Amniotic epithelial cell (primary cell): ENCODE measurements at regions not wholly inside any gene's neighbourhood (a gene's known extent, or its start where the extent isn't known, plus 50 kb on each side); places are given as distances from the start of the nearest gene placed in this dataset.
A peak's percentile ranks its signal among the peaks of the same experiment; 100 is the strongest.
"Not testable (repeated sequence)": the region's sequence is repeated elsewhere in the genome, so short reads cannot be mapped to it uniquely, and the experiment has no call there.

Experiments
- DNase-seq: peaks from one replicate; pipeline ENCODE4 v3.0.0-alpha.2; 2010; ENCODE audit warnings: low read depth

DNA sequence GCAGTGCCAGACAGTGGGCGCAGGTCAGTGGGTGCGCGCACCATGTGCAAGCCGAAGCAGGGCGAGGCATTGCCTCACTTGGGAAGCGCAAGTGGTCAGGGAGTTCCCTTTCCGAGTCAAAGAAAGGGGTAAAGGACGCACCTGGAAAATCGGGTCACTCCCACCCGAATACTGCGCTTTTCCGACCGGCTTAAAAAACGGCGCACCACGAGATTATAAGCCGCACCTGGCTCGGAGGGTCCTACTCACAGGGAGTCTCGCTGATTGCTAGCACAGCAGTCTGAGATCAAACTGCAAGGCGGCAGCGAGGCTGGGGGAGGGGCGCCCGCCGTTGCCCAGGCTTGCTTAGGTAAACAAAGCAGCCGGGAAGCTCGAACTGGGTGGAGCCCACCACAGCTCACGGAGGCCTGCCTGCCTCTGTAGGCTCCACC, 77.9 kb downstream of the NR4A2 start:
- DNase-seq: peak; percentile 4

DNA sequence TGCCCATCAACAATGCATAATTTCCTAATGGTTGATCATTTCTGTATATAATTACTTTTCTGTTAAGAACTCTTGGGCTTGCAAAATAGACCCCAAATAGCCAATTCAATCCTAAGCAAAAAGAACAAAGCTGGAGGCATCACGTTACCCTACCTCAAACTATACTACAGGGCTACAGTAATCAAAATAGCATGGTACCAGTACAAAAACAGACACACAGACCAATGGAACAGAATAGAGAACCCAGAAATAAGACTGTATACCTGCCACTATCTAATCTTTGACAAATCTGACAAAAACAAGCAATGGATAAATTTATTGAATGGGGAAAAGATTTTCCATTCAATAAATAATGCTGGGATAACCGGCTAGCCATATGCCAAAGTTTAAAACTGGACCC, 78.8 kb downstream of the NR4A2 start:
- no peak for DNase-seq

DNA sequence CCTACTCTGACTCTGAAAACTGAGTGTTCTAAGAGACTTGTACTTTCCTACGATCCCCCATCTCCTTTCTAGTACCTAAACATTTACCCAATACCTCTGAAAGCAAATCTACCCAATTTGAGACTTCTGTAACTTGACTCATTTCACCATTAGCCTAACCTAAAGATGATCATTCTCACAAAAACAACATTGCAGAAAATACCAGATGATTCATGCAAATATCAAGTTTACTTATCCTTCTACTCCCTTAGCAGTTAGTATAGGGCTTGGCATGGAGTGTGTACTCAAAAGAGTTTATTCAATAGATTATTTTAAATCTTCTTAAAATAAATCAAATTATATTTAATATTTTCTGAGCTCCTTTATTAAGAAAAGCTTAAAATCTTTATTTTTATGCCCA, 89.6 kb downstream of the NR4A2 start:
- DNase-seq: no peak

DNA sequence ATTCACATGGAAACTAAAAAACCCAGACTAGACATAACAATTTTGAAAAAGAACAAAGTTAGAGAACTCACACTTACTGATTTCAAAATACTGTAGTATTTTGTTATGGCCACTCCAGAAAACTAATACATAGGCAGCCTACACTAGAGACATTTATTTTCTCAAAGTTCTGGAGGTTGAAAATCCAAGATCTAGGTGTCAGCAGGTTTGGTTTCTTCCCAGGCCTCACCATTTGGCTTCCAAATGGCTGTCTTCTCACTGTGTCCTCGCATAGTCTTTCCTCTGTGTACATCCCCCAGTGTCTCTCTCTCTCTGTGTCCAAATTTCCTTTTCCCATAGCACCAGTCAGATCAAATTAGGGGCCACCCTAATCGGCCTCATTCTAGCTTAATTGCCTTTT, 95.0 kb downstream of the NR4A2 start:
- no peak for DNase-seq

DNA sequence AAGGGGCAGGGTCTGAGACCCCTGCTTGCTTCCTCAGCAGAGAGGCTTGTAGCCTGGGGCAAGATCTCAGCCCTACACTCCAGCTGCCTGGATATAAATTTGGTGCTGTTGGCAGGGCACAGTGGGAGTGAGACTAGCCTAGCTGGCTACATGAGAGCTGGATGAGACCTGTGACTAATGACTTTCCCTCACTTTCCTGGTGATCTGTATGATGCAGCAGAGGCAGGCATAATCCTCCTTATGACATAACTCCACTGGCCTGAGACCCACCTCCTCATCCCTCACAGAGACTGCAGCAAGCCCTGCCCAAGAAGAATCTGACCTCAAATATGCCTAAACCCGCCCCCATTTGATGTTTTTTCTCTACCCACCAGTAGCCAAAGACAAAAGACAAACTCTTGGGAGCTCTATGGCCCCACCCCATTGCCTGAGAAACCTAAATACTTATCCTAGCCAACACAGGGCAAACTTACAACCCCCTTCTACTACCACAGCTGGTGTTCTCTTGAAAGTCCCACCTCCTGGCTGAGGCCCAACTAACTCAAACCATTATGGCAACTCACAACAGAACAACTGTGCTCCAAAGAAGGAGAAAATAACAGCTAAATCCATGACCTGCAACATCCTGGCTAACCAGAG, 102.7 kb downstream of the NR4A2 start:
- DNase-seq: peak; percentile 37

DNA sequence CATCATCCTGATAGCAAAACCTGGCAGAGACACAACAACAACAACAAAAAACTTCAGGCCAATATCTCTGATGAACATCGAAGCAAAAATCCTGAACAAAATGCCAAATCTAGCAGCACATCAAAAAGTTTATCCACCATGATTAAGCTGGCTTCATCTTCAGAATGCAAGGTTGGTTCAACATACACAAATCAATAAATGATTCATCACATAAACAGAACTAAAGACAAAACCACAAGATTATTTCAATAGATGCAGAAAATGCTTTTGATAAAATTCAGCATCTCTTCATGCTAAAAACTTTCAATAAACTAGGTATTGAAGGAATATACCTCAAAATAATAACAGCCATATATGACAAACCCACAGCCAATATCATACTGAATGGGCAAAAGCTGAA, 109.2 kb downstream of the NR4A2 start:
- not testable (repeated sequence) for DNase-seq

DNA sequence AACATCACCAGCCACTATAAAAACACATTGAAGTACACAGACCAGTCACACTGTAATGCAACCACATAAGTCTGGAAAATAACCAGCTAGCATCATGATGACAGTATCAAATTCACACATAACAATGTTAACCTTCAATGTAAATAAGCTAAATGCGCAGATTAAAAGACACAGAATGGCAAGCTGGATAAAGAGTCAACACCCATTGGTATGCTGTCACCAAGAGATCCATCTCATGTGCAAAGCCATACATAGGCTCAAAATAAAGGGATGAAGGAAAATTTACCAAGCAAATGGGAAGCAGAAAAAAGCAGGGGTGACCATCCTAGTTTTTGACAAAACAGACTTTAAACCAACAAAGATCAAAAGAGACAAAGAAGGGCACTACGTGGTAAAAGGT, 110.8 kb downstream of the NR4A2 start:
- peak; percentile 12 for DNase-seq

DNA sequence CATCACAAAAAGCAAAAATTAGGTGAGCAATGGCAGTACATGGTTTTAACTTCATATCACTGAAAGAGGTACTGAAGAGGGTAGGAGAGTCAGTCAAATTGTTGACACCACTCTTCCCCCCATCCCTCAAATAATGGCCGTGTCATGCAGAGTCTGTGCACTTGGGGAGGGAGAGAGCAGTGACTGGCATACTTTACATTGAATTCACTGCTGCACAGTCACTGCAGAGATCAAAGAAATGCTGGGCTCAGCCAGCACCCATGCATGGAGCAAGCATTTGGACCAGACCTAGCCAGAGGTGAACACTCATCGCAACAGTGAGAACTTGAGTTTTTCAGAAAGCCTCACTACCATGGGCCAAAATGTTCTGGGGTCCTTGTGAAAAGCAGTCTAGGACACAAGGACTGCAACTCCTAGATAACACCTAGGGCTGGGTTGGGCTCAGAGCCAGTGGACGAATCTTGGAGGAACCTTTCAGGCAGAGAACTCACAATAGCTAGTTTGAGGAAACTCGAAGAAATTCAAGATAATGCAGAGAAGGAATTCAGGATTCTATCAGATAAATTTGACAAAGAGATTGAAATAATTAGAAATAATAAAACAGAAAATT, 112.9 kb downstream of the NR4A2 start:
- DNase-seq: no peak

DNA sequence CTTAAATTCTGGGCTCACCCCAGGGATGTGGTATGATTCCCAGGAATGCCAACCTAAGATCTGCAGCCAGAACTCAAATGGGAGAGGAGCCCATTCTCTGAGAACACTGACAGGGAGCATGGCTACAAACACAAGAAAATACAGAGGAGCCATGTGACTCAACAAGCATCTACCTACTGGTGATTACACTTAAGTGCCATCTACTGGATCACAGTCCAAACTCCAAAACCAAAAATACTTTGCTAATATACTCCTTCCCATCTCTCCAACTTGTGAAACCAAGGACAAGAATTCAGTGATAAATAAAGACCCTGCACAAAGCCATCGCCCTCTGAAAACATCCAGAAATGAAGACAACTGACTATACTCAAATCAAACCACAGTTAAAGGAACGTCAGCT, 116.9 kb downstream of the NR4A2 start:
- no peak for DNase-seq

DNA sequence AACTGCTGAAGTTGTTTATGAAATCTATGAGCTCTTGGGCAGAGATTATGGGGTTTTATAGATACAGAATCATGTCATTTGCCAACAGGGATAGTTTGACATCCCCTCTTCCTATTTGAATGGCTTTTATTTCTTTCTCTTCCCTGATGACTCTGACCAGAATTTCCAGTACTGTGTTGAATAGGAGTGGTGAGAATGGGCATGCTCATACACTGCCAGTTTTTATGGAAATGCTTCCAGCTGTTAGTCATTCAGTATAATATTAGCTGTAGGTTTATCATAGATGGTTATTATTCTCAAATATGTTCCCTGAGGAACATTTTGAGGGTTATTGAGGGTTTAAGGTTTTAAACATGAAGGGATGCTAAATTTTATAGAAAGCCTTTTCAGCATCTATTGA, 121.2 kb downstream of the NR4A2 start:
- DNase-seq: no peak

DNA sequence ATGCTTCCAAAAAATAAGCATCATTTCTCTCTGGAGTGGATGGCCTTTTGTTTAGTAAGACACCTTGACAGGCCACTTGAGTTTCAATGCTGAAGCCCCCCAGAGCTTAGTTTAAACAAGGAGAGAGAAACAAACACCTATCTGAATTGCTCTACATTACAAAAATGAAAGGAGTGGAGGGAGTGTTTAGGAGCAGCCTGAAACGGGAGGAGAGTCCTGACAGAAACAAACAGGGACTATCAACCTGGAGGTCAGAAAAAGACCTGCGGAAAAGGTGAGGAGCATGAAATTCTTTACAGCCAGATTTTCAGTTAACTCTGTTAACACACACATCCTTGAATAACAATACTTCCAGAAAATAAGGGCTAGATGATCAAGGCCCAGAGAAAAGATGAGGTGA, 126.2 kb downstream of the NR4A2 start:
- no peak for DNase-seq

DNA sequence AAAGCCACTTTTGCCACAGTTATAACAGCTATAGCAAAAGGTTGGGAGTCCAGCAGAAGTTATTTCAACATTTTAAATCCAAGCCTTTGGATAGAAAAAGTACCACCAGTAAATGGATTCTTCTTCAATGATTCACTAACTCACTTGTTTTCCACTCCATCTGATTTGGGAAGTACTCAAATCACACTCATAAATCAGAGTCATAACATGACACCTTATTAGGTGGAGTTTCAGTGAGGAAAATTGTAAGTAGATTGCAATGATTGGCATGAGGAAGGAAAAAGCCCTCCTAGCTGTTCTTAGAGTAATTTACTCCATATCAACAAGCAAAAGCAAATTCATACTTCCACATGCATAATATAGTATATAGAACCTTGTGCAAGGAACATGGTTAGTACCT, 132.9 kb downstream of the NR4A2 start:
- peak; percentile 37 for DNase-seq

DNA sequence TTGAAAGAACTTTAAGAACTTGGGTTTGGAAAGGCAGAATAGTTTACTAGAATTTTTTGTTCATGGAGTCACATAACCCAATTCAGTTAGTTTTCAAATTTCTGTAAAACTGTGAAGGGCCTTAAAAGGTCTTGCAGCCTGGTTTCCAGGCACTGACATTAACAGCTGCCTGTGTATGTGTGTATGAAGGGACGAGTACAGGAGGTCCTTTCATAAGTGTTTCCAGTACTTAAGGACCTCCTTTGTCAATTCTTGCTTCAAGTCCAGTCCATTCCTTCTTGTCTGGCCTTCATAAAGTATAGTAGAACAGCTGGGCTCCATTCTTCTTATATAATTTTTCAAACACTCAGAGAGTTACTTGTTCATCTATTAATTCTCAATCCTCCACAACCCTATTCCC, 136.5 kb downstream of the NR4A2 start:
- no peak for DNase-seq

DNA sequence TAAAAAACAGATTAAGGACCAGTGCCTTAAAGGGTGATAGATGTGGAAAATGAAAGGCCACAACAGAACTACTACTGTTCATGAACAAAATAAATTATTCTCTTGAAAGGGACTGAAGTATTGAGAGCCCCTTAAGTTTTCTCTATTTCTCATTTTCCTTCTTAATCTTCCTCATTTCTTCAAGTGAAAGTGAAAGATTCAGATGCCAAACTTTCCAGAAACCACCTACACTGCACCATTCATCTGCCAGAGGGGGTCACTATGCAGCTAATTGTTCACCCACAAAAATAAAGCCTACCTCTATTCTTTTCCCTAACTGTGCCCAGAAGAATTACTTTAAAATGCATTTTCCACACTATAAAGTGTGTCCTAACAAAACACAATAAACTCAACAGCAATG, 140.1 kb downstream of the NR4A2 start:
- DNase-seq: peak; percentile 10

DNA sequence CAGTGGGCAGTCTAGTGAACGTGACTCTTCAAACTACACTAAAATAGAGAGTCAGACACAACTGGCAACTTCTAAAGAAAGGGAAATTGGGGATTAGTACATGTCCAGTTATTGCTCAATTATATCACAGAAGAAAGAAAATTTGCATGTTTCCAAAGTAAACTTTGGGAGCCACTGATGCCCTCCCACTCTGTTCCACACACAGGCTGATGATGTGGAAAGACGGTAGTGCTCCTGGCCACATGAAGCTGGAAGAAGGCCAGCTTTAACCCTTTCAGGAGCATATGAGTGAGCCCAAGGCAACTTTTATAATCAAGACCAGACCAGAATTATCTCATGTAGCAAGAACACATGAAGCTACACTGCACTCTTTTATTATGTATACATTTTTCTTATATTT, 141.0 kb downstream of the NR4A2 start:
- DNase-seq: peak; percentile 80

DNA sequence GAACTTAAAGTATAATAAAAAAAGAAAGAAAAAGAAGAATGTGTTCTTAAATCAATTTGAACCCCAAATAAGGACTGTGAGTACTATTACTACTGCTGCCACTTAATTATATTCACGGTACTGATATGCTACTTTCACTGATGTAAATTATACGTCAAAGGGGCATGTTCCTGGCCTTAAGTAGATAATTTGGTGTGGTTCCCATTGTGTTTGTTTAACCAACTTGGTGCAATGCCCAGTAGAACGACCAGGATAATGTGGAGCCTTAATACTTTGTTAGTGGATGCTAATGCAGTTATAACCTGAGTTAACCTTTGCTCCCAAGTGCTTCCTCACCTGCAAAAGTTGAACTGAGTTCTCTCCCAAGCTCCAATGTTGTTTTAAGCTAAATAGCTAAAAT, 142.0 kb downstream of the NR4A2 start:
- no peak for DNase-seq

DNA sequence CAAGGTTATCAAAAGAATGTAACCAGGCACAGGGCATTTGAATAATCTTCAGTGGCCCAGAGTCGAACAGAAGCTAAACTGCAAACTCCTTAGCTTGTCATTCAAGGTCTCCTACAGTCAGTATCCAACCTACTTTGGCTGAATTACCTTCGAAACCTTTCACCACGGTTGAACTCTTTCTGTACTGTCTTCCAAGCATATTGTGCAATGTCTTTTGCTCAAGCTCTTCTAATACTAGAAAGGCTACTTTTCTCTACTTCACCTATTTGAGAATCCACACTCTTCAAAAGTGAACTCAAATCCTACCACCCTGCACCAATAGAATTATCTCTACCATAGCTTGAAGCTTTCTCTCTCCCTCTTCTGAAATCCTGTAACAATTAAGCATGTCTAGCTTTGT, 142.9 kb downstream of the NR4A2 start:
- DNase-seq: no peak

DNA sequence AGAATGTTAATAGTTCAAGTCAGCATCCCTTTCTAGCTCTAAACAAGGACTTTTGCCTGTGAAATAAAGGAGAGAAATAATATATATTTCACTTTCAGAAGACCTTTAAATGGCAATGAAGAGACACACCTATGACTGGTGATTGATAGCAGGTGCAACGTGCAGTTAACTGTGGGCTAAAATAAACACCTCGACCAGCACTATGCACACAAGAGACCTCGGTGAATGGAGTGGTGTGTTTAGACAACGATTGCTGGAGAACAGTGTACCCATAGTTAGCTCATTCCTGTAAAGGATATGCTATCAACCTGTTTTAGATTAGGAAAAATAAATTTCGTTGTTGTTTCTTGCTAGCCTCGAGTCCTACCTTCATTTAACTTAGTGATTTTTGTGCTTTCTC, 143.4 kb downstream of the NR4A2 start:
- no peak for DNase-seq

DNA sequence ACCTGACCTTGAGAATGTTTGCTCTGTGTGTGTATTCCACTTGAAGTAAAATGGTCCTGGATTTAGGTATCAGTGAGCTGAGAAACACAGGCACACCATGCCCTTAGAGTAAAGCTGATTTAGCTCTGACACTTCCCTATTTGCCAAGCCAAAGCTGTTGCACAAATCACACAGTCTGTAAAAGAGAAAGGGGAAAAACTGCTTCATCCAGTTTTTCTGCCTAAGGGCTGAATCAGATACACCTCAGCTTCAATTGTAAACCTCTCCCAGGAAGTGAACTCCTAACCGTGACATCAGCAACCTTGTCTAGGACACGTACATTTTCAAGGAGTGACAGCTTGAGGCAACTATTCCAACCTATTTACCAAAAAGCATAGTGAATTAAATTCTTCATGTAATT, 150.4 kb downstream of the NR4A2 start:
- no peak for DNase-seq

DNA sequence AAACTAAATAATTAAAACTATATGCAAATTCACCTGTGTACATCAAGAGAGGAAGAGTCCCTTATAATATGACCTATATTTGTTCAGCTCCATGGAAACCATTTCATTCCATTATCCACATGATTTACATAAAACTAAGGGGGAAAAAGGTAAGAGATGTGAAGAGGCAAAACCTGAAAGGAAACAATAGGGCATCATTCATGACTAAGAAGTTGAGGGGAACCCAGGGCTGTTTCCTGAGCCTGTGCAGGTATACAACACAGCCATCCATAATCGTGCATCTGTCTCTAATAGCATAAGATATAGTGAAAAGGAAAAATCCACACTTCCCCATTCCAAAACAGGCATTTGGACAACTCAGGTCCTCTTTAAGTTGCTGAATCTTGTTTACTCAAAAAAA, 151.3 kb downstream of the NR4A2 start:
- DNase-seq: no peak

DNA sequence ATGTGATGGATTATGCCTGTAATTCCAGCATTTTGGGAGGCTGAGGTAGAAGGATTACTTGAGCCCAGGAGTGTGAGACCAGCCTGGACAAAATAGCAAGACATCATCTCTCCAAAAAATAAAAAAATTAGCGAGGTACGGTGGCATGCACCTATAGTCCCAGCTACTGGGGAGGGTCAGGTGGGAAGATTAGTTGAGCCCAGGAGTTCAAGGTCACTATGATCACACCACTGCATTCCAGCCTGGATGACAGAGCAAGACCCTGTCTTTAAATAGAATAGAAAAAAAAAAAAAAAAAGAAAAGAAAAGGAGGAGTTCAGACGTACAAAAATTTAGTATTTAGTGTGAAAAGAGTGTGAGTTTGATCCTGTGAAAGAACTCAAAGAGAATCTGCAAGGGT, 154.9 kb downstream of the NR4A2 start:
- DNase-seq: no peak

DNA sequence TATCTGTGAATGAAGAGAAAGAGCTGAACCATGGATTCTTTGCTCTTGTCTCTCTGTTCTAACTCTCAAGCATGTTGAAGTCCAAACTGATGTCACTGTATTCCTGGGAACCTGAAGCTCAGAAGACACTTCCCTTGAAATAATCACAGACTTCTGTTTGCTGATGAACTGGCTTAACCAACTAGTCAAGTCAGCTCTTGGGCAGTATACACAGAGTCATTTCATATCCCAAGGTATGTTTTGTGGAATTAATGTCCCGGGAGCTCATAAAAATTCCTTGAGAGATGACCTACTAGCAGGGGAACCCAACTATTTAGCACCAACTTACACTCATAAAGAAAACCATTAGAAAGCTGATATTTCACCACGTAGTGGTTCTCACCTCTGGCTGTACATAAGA, 156.6 kb downstream of the NR4A2 start:
- DNase-seq: no peak

DNA sequence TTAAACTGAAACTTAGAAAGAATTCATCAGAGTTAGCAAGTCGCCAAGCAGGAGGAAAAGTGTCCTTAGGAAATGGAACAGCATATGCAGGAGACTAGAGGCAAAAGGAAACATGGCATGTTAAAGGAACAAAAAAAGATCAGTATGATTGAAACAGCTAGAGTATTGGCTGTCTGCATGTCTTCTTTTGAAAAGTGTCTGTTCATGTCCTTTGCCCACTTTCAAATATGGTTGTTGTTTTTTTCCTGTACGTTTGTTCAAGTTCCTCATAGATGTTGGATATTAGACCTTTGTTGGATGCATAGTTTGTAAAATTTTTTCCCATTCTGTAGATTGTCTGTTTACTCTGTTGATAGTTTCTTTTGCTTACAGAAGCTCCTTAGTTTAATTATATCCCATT, 161.6 kb downstream of the NR4A2 start:
- DNase-seq: no peak

DNA sequence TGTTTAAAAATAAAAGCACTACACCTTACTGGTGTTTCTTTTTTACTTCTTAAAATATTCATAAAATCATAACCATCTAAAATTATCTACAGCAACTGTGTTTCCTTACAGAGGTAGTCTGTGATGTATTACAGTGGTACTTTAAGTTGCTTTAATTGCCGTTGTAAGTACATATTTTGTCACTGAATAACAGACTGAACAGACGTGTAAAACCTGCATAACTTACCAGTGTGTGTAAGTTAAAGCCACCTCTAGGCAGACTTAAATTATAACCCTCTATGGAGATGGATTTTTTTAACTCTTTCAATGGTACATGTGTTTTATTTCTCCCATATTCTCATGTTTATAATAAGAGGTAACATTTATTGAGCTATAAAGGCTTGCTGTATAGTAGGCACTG, 166.8 kb downstream of the NR4A2 start:
- DNase-seq: no peak
